Embryonic facial prominence (tissue), 1 donor: ENCODE measurements at regions not wholly inside any gene's neighbourhood (a gene's known extent, or its start where the extent isn't known, plus 50 kb on each side); places are given as distances from the start of the nearest gene placed in this dataset.
"Not testable (repeated sequence)": the region's sequence is repeated elsewhere in the genome, so short reads cannot be mapped to it uniquely, and the experiment has no call there.

Experiments
- DNase-seq: peaks from one replicate; pipeline ENCODE4 v3.0.0-alpha.2; 2016; ENCODE audit errors: extremely low spot score

DNA sequence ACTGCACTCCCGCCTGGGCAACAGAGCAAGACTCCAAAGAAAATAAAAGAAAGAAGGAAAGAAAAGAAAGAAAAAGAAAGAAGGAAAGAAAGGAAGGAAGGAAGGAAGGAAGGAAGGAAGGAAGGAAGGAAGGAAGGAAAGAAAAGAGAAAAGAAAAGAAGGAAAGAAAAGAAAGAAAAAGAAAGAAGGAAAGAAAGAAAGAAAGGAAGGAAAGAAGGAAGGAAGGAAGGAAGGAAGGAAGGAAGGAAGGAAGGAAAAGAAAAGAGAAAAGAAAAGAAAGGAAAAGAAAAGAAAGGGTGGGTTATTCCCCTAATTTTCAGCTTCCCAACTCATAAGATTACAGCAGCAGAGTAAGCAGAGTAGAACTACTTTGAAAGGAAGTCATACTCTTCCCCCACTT, 64.4 kb downstream of the TMEM200C start:
- not testable (repeated sequence) for DNase-seq

DNA sequence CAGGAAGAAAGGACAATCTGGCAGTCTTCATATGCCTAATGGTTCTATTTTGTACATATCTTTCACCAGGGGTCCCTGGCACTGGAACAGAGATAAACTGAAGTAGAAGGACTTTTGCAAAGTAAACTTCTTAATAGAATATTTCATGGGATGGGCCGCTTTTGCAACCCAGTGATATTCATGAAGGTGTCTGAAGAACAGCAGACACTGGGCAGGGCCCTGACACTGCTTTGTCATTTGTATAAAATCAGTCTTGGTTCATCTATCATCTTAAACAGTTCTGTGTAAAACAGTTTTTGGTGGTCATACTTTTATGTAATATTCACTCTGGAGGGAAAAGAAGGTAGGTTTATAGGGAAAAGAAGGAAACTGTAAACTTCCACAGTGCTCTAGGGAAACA, 66.4 kb downstream of the TMEM200C start:
- DNase-seq, result no peak

DNA sequence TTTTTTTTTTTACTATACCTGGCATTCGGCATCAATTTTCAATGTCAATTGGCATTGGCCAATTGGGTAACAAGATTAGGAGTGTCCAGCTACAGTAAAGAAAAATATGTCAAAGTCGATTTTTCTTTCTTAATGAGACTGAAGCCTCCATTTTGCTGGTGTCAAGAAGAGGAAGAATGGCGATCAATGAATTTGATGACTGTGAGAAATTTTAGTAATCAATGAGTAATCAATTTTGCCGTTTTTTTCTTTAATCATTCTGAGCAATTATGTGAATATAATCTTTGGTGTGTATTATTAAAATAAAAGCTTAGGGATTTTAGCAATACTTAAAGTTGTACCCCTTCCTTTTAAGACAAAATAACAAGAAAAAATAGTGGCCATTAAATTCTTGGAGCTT, 69.7 kb downstream of the TMEM200C start:
- DNase-seq, result no peak

DNA sequence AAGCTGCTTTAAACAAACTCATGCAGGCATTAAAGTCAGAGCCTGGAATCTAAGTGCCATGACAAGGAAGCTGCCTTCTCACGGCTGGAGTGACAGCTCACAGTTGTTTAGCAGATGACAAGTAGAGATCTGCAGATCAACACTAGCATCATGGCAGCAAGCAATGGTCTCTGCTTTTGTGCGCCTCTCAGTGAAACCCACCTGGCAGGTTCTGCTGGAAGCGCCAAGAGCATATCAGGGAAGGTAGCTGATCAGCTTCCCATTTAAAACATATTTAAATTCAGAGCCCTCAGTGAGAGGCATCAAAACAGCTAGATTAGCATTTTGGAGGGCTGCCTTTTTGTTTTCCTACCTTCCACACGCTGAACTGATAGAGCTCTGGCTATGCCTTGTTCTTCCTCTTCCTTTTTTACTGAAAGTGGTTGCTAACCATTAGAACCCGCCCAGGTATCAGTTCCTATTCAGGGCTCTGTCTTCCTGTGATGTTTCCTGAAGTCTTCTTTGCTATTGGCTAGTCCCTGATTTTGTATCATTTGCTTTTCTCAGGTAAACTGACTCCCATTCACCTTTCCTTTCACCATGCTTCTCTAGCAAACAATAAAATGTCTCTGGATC, 70.8 kb downstream of the TMEM200C start:
- no peak for DNase-seq

DNA sequence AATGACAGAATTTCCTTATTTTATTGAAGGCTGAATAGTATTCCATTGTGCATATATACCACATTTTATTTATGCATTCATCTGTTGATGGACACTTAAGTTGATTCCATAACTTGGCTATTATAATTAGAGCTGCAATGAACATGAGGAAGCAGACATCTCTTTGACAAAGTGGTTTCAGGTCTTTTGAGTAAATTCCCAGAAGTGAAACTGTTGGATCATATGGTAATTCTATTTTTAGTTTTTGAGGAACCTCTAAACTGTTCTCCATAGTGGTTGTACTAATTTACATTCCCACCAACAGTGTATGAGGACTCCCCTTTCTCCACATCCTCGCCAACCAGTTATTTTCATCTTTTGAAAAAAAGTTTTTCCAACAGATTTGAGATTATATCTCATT, 77.5 kb downstream of the TMEM200C start:
- no peak for DNase-seq

DNA sequence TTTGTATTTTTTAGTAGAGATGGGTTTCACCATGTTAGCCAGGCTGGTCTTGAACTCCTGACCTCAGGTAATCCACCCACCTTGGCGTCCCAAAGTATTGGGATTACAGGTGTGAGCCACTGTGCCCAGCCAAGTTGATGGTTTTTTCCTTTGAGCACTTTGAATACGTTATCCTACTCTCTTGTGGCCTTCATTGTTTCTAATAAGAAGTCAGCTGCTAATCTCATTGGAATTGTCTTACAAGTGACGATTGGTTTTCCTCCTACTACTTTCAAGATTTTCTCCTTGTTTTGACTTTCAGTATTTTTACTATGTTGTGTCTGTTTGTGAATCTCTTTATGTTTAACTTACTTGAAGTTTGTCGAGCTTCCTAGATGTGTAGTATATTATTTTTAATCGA, 88.5 kb downstream of the TMEM200C start:
- no peak for DNase-seq

DNA sequence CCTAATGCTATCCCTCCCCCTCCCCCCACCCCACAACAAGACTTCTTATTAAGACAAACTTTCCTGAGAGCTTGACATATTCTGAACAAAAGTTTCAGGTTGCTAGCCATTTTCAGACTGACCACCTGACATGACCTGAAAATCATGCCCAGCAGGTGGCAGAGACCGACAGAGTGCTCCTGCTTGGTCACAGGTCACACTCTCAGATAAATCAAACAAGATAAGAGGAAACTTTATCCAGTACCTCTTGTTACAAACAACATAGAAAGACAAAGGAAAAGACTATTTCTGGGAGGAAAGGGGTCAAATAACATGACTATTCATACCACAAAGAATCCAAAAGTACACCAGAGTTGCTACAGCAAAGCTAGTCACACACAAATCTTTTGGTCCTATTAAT, 107.4 kb downstream of the TMEM200C start:
- no peak for DNase-seq

DNA sequence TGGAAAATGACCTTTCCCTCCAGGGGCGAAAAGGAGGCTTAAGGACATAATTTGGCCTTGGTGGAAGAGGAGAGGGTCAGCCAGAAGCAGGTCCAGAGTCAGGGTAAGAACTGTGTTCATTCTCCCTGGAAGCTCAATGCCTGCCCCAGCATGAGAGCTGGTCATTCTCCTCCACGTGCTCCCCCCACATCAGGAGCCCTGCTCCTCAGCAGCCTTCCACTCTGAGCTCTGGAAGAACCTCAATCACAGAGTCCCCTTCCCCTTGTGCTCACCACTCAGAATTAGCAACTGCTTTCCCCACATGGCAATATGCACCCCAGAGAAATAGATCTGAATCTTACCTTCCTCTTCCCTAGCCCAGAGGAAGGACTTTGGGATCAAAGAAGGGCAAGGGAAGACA, 115.4 kb downstream of the TMEM200C start:
- no peak for DNase-seq

DNA sequence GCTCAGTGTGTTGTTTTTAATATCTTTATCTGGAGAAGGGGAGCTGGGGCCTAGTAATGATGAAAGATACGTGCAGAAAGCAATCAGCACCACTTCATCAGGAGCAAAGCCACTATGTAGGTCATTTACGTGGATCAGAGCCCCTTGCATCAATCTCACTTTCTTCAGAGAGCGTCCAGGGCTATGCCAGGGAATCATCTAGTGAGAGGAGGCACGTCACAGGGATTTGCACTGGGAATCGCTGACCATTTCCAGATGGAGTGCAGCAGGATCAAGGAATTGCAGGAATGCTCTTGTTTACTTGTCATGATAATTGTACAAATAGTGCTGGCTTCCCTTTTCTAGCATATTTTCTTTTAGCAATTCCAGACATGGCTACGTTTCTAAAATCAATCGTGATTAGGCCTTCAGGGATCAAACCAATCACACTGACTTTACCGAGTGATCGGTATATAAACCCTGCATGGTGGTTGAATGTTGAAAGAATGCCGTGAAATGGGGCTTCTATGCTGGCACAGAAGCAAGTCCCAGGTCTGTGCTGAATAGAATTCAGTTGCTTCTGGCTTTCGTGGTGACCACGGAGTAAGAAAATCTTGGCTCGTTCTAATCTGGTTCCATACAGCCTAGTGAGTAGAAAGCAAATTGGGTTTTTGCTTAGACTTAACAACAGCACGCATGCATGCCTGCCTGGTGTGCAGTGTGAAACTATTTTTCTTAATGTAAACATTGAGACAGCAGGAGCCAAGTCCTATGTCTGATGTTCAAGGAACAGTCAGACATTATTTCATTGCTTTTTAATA, 122.8 kb downstream of the TMEM200C start:
- DNase-seq, result peak; percentile 59

DNA sequence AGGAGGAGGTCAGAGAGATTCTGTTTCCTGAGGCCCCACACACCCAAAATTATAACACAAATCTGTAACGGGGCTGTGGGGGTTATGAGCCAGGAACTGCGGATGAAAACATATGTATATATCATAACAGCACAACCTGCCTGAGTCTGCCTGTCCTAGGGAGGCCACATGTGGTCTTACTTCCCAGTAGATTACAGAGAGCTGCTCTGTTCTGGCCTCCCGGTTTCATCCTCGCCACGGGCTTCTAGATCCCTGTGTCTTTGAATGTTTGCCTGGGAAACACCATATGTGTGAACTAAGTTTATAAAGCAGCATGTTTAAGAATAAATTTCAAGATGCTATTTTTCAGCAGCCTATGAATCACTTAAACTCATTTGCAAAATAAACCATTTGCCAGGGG, 124.0 kb downstream of the TMEM200C start:
- no peak for DNase-seq

DNA sequence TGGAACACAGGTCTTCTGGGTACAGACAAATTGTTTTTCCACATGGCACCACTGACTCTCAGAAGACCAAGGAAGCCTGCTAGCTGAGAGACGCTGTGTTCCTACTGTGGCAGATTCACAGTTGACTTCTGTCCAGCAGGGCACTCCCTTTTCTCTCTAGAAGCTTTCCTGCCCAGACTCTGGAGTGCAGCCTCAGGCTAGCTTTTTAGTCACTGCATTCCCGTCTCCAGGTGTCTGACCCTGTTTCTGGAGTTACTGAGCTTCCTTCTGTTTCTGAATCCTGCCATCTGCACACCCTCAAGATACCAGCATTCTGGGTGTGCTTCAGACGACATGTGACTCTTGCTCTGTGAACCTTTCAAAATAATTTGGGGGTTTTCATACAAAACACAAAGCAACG, 125.1 kb downstream of the TMEM200C start:
- DNase-seq, result no peak

DNA sequence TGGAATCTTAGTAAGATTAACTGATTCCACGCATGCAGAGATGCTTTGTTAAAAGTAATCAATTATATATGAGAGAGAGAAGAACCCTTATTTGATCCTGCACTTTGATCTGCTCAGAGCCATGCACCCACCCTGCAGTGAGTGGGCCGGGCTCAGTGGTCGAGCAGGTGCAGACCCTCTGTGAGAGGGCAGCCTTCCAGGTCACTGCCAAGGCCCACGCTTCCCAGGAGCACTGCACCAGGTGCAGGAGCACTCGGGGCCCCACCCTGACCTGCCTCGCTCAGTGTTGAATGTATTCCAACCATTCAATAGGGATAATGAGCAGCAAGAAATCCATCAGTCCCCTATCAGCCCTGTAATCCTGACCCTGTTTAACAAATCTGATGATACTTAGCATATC, 126.9 kb downstream of the TMEM200C start:
- DNase-seq, result no peak

DNA sequence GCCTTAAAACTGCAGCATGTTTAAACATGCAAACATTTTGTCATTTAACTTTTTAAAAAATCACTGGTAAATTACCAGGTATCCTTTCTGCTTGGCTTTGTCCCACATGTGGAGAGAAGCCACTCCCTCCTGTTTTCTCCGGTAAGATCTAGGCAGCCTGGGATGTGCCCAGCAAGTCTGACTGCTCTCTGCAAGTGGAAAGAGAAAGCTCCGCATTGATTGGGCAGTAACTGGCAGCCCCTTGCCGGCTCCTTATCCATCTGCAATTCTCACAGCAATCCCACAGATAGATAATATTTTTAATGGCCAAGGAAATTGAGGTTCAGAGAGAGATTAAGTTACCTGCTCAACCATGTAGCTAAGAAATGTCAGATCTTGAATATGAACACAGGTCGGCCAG, 136.1 kb downstream of the TMEM200C start:
- DNase-seq, result no peak

DNA sequence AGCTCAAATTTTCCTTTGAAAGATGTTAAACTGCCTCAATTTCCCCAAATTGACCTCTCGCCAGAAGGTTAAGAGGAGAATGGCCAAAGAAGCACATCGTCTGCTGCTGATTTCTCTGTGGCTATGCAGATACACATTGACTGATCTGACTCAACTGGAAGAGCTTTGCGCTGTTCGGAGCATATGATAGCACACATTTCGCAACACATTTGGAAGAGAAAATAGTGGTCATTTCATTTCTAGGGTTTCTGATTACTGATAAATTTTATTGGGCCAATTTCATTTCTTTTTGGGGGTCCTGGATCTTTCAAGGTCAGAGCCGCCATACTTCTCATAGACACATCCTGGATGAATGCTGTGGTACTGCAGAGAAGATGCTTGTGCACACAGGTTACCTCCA, 138.5 kb downstream of the TMEM200C start:
- DNase-seq, result no peak

DNA sequence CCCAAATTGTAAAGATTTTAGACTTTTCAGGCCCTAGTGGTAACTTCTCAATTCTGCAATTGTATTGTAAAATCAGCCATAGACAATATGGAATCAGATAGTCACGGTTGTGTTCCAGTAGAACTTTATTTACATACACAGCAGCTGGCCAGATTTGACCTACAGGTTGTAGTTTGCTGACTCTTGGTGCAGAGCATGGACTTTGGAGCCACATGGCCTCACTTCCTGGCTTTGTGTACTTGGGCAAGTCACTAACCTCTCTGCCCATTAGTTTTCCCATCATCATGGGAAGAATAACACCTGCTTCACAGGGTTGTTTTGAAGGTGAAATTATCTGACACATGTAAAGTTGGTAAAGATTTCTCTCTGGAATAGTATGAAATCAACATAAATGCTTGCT, 147.6 kb downstream of the TMEM200C start:
- no peak for DNase-seq

DNA sequence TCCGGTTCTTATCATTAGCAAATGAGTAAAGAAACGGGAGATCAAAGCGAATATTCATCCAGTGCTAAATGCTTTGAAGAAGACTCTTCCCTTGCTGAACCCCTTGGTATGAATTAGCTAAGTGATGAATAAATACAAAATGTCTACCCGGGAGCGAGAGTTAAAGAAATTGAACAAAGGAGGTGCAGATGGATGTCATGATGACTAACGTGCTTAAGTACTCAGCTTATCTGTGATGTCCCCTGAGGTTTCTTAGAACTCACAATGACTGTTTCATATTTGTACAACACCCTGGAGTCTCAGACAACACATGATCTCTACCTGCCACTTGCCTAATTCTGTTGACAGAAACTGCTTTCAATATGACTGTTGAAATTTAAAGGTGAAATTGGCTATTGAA, 148.5 kb downstream of the TMEM200C start:
- no peak for DNase-seq

DNA sequence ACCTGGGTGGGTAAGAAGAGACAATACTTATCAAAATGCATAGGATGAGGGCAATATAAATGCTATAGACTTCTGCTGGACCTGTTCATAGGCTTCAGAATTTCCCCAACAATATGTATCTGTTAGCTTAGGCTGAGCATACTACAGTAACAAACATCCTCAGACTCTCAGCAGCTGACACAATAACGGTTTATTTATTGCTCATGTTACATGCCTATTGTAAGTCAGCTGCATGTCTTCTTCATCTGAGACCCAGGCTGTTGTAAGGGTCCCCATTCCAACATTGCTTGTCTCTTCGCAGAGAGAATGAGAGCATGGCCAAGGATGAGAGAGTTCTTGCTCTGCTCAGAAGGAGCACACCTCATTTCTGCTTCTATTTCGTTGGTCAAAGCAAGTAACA, 150.7 kb downstream of the TMEM200C start:
- DNase-seq, result no peak

DNA sequence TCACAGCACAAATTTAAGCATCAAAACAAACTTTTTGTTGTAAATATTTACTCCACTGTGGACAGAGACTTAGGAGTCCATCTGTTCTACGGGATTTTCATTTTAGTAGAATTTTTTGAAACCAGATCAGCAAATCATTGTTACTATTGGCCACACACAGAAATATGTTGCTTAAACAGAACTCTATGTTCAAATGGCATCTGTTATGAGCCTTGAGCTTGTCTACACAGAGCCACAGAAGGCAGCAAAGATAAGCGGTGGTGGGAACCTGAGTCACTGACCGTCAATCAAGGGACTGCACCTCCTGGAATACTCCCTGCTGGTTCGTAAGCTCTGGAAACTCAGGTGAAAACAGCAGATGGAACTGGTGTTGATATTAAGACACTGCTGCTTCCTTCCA, 156.8 kb downstream of the TMEM200C start:
- DNase-seq, result no peak

DNA sequence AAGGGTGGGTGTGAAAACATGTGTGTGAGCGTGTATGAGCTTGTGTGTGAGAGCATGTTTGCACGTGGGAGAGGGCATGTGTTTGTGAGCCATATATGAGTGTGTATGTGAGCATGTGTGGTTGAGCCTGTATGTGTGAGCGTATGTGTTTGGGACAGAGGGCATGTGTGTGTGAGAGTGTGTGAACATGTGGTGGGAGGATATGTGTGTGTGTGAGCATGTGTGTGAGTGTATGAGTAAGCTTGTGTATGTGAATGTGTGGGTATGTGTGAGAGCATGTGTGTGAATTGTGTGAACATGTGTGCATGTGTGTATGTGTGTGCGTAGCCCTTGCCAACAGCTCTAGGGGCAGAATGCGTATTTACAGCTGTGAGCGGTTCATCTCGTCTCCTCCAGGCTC, 163.0 kb downstream of the TMEM200C start:
- no peak for DNase-seq

DNA sequence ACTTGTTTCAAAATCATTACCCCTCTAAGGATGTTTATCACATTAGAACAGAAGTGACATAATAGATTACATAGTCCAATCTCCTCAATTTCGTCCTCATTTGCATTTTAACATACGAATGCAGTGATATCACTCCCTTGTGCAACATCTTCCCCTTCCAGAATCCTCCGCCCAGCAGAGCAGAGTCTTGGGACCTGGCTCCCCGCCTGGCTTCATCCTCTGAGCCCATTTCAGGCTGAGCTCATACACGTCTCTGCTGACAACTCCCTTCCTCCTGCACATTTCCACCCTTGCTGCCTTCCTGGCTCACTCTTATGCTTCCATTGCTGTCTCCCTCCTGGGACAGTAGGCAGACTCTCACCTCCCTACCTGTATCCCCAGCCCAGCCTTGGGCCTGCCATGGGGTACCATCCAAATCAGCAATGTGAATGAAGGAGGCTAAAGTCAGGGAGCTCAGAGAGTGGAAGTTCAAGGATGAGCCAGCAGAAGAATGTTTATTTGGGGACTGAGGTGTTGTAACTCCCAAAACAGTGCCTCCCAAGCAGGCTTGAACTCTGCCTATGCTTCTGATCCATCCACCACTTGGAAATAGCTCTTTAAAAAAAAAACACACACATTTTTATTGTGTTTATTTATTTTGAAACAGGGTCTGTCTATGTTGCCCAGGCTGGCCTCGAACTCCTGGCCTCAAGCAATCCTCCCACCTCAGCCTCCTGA, 165.2 kb downstream of the TMEM200C start:
- no peak for DNase-seq

DNA sequence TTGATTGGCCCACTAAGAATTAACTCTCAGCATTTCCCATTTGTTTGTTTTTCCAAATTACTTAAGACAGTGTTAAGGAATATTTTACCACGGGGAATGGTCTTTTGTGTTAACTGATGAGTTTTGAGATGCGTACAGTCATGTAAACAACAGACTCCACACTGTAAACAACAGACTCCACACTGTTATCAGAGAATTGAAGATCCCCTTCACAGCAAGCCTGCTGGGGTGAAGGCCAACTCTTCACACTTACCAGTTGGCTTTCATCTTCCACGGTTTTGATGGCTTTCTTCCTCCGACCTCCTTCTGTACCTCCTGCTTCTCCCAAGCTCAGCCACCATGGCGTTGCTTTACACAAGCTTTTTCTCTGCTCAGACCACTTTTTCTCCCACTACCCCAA, 166.8 kb downstream of the TMEM200C start:
- DNase-seq, result no peak

DNA sequence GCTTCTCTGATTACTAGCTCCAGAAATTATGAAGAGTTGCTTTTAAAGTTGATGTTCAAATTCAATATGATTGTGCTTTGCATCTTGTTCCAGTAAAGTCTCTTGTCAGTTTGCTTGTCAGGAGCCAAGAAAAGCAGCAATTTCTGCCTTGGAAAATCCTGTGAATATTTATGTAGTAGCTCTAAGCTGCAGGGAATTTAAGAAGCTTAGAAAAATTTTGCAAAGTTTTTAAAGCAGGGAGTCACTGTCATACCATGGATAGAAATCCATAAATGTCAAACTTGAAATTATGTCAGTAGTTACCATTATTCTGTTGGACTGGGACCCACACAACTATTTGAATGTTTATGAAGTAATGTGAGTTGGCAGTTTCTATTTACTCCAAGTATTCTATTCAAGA, 169.3 kb downstream of the TMEM200C start:
- DNase-seq, result no peak

DNA sequence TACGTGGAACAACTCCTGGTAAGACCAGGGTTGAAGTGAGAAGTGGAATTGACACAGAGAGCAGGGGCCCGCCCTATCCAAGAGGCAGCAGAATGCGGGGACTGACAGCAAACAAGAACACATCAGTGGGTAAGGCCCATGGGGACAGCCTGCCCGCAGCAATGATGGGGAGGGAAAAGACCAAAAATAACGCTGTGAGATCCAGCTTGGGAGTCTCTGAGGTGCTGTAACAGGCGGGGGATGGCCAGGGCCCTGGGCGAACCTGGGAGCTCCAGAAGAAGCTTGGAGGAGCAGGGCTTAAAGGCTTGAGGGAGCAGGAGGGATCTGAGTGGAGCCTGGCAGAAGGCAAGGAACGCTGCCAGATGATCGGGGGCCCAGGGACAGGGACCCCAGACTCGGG, 173.4 kb downstream of the TMEM200C start:
- no peak for DNase-seq
